ENCODE measurements at regions not wholly inside any gene's neighbourhood (a gene's known extent, or its start where the extent isn't known, plus 50 kb on each side); places are given as distances from the start of the nearest gene placed in this dataset.

- TF ChIP-seq CTCF (IDR thresholded peaks at IDR 0.05) (no peak), POLR2A (IDR thresholded peaks at IDR 0.05) (no peak)
Observed at GRCh38 chr7:69411466-69411865, 186.8 kb upstream of the AUTS2 start.
